HG03521 (cell line): ENCODE measurements at regions not wholly inside any gene's neighbourhood (a gene's known extent, or its start where the extent isn't known, plus 50 kb on each side); places are given as distances from the start of the nearest gene placed in this dataset.

Source experiments
- ATAC-seq: cut with Tn5 transposase; IDR thresholded peaks from one replicate; pipeline ENCODE4 v1.9.1; 2021; ENCODE audit warnings: mild to moderate bottlenecking, moderate library complexity; ENCODE audit not compliant: unreplicated experiment

DNA sequence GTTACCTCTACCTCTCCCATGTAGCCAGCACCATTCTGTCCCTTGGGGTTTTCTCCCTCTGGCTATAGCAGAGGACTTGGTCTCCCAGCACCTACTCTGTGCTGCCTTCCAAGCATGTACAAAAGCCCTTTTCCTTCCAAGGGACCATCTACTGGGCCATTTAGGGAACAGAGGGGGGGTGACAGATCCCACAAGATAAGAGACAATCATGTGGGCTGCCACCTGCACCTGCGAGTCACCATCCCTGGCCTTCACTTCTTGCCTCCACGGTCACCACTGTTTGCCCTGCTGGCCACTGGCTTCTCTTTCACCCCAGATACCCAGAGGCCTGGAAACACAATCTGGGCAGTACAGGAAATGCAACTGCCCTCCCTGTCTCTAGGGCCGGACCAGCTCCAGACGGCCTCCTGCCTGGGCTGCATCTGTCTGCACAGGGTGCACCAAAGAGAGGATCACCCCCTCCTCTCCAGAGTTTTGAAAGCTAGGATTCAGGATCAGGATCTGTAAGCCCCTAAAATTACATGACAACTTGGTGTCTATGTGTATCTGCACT lies 160.8 kb upstream of the NECTIN1 start:
- no peak for ATAC-seq

DNA sequence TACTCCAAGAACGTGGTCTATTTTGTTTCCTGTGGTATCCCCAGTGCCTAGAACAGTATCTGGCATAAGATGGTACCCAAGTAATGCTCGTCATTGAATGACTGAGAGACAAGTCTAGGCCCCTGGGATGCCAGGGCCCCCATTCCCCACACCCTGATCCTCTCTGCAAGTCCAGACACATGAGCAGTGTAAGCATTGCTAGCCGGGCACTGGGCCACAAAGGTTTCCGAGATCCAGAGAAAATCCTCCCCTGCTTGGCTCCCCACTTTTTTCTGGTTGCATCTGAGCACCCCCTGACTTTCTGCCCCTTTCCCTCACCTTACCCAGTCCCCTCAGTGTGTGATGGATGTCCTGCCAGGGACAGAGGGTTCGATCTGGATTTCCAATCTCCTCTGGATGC lies 160.1 kb upstream of the NECTIN1 start:
- no peak for ATAC-seq

DNA sequence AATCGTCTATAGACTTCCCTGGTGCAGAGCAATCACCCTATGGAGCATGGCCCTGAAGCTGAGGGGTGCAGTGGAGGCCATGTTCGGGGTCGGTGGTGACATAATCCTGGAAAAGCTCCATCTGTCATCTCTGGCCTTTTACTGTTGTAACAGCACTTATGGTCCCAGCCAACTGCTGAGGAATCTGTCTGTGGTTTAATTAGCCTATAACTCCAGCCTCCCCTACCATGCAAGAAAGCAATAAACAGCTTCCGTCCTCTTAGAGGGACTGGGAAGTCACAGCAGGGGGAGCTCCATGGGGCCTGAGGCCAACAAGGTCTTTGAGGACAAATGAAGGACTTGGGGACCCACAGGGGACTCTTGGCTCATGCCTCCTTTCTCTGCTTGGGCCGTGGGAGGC lies 159.1 kb upstream of the NECTIN1 start:
- no peak for ATAC-seq

DNA sequence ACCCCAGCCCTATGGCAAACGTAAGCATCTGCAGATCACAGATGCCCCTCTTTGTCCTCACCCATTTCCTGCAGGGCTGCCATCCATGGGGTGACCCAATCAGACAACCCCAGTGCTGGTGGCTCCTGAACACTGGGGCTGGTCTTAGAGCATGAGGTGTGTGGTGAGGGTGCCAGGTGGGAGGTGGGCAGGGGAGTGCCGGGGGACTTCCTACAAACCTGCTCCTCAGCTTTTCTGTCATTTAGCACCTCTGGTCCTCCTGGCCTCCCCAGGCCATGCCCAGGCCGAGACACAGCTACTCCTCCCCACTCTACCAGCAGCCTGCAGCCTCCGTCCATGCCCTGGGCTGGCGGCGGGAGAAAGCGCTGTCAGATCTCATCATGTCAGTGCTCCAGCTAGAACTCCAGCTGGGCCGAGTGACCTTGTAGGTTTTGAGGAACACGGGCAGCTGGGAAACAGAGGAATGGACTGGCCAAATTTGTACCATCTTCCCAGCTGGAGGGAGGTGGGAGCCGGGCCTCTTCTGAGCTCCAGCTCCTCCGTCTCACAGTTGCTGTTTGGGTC lies 157.7 kb upstream of the NECTIN1 start:
- ATAC-seq, result no peak

DNA sequence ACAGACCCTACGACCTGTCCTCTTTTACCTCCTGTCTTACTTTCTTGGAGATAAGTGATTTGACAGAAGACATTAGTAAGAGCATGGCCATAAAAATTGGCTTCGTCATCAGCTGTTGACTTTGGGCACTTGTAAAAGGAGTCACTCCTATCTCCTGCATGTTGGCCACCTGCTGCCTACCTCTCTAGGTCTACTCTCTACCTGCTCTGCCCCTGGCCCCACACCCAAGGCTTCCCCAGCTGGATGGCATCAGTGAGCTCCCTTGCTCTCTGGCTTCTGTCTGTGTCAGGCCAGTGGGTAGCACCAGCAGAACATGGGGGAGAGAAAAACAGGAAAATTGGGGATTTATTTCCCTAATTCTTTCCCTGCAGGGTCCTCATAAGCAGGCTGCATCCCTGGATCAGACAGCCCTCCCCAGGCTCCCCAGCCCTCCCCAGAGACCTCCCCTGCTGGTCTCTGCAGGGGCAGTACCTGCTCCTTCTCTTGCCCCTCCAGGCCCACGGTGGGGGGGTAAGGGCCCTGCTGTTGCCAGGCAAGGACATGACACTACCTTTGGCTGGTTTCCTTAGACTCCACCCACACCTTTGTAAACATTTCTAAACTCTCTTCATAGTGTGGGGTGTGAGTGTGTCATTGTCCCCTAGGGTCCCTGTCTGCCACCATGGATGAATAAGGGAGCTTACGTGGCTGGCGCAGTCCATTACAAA lies 157.0 kb upstream of the NECTIN1 start:
- ATAC-seq, result no peak

DNA sequence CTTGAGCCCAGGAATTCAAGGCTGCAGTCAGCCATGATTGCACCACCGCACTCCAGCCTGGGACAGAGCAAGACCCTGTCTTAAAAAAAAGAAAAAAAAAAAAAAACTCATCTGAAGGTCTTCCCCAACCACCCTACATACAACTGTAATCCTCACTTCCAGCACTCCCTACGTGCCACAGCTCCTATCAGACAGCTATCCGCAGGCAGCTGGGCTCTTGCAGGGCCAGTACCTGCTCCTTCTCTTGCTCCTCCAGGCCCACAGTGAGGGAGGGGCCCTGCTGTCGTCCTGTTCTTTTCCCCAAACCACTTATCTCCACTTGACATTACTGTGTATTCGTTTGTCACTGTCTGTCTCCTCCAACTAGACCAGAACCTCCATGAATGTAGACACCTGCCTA lies 156.1 kb upstream of the NECTIN1 start:
- no peak for ATAC-seq

DNA sequence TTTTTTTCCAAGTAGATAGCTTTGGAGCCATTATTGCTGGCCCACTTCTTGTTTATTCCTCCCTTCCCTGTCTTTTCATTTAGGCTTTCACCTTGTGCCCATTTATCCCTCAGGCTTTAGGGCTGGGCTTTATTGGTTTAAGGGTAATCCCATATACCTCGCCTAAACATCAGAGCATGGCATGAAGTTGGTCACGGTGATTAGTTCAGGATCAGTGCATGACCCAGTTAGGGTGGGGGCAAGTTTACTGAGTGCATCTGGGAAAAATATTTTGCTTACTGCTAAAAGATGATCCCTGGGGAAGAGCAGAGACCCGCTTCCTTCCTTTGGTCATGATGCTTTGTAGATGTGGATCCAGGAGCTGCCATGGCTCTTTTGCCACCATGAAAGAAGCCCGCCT lies 153.3 kb upstream of the NECTIN1 start:
- no peak for ATAC-seq

DNA sequence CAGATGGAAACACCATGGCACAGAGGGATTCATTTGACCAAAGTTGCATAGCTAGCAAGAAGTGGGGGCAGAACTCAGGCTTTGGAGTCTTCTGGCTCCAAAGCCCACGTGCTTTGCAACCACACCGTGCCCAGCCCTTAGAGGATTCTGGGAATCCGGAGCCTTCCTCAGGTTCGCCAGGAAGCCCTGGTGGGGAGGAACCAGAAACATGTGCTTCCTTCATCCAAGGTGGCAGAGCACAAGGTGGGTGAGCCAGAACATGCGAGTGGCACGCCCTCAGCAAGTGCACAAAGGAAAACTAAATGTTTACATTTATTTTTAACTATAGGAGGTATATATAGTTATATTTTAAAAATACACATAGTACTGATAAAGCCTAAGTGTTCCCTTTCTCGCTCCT lies 151.9 kb upstream of the NECTIN1 start:
- ATAC-seq, result no peak

DNA sequence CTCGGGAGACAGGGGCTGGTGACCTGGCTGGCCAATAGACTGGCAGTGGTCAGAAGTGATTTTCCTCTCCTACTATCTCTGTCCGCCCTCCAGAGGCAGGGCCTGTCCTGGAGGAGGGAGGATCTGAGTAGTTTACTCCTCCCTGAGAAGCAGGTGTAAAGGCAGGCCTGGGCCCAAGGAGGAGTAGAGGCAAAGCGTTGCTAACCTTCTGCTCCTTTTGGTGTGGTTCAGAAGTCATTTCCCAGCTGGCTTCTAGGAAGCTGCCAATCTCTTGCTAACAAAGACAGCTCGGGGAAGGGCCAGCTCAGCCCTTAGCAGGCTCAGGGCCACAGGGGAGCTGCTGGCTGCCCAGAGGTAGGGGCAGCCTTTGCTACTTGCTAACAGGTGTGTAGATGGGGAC lies 151.1 kb upstream of the NECTIN1 start:
- no peak for ATAC-seq

DNA sequence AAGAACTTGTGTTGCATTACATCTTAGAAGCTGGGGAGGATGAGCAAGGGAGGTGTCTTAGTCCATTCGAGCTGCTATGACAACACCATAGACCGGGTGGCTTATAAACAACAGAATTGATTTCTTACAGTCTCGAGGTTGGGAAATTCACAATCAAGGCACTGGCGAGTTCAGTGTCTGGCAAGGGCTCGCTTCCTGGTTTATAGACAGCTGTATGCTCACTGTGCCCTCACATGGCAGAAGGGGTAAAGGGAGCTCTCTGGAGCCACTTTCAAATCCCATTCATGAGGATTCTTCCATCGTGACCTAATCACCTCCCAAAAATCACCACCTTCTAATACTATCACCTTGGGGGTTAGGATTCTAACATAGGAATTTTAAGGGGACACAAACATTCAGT lies 150.0 kb upstream of the NECTIN1 start:
- no peak for ATAC-seq

DNA sequence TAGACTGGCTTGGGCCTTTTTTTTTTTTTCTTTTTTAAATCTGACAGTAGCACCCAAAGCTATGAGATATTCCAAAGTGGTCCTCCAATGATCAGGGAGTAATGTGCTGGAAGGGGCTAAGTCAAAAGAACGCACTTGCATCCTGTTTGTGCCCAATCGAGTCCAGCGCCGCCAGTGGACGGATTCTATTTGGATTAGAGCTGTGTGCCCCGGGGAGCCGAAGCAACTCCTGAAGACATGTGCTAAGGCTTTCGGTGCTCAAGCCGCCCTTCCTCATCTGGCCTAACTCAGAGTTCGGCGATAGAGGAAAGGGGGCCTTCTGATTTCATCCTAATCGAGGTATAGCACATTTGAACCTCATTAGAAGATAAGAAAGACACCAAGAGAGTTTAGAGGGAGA lies 147.8 kb upstream of the NECTIN1 start:
- ATAC-seq, result no peak

DNA sequence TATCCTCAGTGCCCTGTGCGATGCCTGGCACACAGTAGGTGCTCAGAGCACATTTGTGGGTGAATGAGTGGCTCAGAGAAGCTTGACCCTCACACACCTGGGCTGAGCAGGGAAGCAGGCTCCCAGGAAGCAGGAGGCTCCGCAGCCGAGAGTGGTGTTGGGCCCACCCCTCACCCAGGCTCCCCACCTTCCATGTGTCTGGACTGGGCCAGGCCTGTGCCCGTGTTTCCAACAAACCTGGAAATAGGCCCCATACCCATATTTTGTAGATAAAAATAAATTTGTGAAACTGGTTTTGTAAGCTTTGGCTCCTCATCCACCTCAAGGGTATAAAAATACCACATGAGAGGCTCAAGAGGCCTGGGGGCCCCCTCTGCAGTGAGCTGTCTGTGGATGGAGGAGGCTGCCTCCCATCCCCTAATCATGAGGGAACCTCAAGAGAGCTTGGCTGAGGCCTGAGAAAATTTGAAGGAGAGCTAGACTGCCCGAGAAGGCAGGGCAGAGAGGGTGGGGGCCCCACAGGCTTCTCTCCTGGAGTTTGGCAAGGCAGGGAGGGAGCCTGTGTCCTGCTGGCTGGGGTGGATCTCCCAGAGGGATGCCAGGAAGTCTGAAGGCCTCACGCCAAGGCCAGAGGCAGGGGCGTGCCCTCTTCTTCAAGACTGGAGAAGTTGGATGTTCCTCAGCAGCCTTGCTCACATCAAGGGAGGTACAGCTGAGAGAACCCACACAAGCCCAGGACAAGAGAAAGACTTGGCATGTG lies 147.0 kb upstream of the NECTIN1 start:
- no peak for ATAC-seq

DNA sequence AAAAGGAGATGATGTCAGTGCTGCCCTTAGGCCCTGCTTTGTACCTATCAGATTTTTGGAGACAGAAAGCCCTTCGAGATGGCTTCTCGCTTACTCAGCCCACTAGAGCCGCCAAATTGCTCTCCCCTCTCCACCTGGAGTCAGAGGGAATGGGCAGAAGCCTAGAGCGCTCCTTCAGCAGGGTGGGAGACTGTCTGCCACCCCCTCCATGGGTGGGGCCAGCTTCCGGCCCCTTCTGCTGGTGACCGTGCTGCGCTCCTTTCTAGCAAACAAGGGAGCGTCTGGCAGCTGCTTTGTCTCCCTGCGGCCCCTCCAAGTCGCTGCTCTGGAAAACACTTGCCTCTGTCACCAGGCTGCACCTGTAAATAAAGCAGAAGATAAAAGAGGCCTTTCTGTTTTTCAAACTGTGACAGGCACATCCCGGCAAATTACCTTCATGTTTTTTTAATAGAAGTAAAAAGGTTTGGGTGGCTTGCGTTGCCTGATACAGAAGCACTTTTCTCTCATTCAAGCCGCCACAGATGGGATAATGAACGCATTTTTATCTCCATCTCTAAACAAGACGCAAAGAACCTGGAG lies 145.7 kb upstream of the NECTIN1 start:
- ATAC-seq, result no peak

DNA sequence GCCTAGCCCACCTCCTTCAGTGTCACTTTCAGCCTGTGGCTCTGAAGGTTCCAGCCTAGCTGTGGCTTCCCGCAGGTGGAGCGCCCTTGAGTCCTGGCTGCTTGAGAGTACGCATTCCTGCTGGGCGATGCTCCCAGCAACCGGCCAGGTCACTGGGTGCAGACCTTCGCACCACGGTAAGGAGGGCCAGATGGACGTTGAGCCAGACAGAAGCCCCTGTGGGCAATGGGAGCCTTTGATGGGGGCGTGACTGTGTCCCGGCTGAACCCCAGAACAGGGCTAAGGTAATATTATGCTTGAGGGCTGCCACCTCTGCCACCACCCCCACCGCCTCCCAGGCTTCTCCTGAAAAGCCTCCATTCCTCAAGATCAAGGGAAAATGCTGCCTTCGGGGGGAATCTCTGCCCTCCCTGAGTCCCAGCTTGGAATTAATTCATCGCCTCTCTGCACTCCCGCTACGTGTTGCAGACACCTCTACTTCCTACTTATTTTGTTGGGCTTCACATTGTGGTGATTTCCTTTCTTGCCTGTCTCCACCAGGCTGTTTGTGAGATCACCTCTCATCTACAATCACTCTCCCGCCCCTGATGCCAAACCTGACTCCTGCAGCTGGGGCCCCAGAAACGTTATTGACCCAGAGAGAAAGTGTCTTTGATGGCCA lies 144.9 kb upstream of the NECTIN1 start:
- ATAC-seq, result no peak

DNA sequence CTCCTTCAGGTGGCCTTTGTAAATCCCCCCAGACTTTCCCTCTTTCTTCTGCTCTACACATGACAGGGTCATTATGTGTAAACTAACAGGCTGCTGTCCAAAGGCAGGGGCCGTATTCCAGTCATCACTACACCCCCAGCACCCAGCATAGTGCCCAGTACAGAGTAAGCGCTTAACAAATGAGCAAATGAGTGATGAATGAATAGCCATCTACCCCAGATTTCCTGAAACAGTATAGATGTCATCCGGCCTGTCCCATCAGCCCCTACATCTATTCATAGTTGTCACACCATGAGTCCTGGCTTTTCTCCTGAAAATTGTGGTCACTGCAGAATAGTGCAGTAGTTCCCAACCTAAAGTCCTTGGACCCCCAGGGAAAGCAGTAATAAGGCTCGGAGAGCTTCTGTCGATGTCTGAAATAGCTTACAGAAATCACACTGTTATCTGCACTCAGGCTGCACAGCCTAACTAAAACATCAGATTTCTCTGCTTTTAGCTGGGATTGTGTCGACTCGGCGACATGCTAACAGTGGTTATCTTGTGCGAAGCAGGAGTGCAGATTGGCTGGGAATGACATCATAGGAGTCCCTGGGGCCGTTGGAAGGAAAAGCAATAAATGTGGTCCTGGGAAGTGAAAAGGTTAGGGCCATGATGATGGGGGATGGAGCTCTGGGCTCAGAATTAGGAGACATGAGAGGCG lies 143.8 kb upstream of the NECTIN1 start:
- no peak for ATAC-seq

DNA sequence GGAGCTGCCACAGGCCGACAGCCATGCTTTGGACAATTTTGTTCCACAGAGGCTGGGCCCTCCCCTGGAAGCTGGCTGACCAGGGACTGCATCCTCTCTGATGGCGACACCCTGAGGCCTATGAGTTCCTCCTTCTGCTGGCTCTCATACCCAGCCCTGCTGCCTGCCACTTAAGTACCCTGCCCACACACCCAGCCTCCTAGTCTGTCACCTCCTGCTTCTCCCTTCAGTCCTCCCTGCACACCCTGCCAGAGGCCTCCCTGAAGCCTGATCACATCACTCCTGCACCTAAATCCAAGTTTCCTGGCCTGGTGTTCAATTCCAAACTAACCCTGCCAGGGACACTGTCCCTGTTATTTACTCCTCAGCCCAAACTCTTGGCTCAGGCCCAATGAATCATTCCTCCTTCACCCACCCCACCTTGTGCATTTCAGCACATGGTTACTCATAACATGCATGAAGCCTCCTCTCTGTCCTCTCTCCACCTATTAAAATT lies 136.7 kb upstream of the NECTIN1 start:
- no peak for ATAC-seq

DNA sequence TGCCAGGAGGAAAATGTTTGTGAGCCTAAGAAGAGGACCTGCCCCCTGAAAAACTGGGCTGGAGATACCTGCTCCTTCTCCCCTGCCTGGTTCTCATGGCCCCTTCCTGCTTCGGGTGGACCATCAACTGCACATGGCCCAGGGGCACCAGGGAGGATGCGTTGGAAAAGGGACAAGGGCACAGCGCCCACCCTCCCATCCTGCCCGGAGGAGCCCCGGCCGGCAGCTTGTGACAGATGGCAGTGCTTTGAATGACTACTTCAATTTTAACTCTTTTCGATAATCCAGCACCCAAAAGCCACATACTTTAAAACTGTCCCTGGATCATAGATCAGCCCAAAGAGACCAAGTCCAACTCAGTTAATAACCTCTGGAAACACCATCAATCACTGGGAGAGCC lies 135.8 kb upstream of the NECTIN1 start:
- ATAC-seq, result no peak

DNA sequence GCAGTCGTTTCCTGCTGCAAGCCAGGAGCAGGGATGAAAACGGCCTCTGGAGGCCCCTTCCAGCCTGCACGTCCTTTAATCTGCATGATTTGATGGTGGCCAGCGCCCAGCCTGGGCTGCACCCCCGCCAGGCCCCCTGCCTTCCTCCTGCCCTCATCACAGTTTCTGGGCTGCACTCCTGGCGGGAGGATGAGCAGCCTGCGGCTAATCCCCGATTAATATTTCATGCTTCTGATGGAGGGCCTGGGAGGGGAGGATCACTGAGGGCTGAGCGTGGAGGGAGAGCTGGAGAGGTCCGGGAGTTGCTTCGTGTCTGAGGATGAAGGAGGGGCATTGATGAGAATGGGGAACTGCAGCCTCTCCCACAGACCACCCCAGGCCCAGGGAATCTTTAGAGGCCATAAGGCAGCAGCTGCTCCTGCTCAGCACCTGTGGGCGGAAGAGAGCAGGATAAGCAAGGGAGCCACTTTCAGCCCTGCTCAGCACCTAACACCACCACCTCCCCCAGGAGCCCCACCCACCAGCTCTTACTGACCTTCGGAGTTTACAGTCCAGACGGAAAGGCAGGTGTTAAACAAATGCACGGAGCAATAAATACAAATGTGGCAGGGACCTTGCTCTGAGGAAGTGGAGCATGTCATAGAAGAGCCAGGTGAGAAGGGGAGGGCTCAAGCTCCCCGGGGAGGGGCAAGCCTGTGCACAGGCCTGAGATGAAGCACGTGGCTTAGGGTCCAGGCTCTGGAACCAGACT lies 135.0 kb upstream of the NECTIN1 start:
- ATAC-seq, result no peak

DNA sequence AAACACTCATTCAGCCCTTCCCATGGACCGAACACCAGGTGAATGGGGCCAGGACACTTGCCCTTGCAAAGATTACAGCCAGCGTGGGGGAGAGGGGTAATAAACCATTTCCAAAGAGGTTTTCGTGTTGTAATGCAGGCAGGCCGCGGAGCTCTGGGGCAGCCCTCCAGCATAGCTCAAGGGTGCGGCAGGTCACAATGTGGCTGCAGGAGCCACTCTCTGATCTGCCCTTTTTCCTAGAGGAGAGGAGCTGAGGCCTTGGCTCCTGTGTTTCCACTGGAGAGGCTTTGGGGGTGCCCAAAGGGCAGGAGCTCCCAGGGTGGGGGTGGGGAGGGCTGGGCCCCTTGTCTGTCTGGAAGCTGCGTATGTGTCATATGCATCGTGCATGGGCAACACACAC lies 134.2 kb upstream of the NECTIN1 start:
- ATAC-seq, result no peak

DNA sequence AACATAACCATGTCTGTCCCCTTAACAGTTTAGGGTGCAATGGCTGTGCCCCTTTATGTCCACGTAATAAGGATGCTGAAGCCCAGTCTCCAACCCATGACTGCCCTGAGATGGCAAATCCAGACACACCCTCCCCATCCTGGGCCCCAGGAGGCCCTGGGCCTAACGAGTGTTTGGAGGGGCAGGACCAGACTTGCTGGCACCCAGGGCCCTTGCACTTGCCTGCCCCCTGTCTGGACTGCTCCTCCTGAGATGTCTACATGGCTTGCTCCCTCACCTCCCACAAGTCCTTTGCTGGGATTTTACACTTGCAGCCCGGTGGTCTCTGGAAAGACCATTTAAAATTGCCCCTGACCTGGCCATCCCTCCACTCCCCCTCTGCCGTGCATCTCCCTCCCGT lies 132.2 kb upstream of the NECTIN1 start:
- ATAC-seq, result no peak
